IPS-20b (cell line): ENCODE measurements at regions not wholly inside any gene's neighbourhood (a gene's known extent, or its start where the extent isn't known, plus 50 kb on each side); places are given as distances from the start of the nearest gene placed in this dataset.

Experiments
- H3K27ac ChIP-seq: one replicate; pipeline ENCODE4 v1.5.1; 2013; ENCODE audit warnings: low read length
- H3K27me3 ChIP-seq: 2 replicates; pipeline ENCODE4 v1.6.1; 2013; ENCODE audit warnings: mild to moderate bottlenecking, low read length, inconsistent platforms; ENCODE audit not compliant: insufficient read depth
- H3K36me3 ChIP-seq: 2 replicates; pipeline ENCODE4 v1.6.1; 2013; ENCODE audit warnings: low read depth, mild to moderate bottlenecking, inconsistent platforms, low read length, moderate library complexity; ENCODE audit not compliant: insufficient read depth
- H3K4me1 ChIP-seq: 2 replicates; pipeline ENCODE4 v1.6.1; 2013; ENCODE audit warnings: mild to moderate bottlenecking, control low read depth, inconsistent platforms, low read length, moderate library complexity; ENCODE audit not compliant: insufficient read depth
- H3K4me3 ChIP-seq: 2 replicates; pipeline ENCODE4 v1.5.1; 2013; ENCODE audit warnings: mild to moderate bottlenecking, low read length, inconsistent platforms
- H3K9ac ChIP-seq: 2 replicates; pipeline ENCODE4 v1.6.1; 2013; ENCODE audit warnings: low read depth, mild to moderate bottlenecking, inconsistent platforms, low read length, moderate library complexity
- H3K9me3 ChIP-seq: 2 replicates; pipeline ENCODE4 v1.6.1; 2013; ENCODE audit warnings: mild to moderate bottlenecking, low read depth, low read length, inconsistent platforms; ENCODE audit not compliant: insufficient read depth

GRCh38 chr2:149724091-149724490, 136.5 kb upstream of the MMADHC start:
- Histone ChIP-seq H3K27me3 (no peaks in the 10 kb centered on the region), H3K36me3 (no peaks in the 10 kb centered on the region), H3K27ac (no peak overlapping the region), H3K4me1 (no peaks in the 10 kb centered on the region), H3K4me3 (no peak overlapping the region), H3K9ac (no peak overlapping the region), H3K9me3 (no peaks in the 10 kb centered on the region)

- Histone ChIP-seq H3K27me3 (no peaks in the 10 kb centered on the region), H3K4me3 (no peak overlapping the region), H3K9ac (no peak overlapping the region), H3K4me1 (peaks cover 11% of the 10 kb centered on the region), H3K9me3 (no peaks in the 10 kb centered on the region), H3K36me3 (no peaks in the 10 kb centered on the region), H3K27ac (no peak overlapping the region)
Observed at GRCh38 chr2:149720615-149721014, 133.0 kb upstream of the MMADHC start.

- no peak overlapping the region for H3K9ac ChIP-seq
- H3K36me3 ChIP-seq, result no peaks in the 10 kb centered on the region
- H3K4me3 ChIP-seq, result no peak overlapping the region
- H3K27ac ChIP-seq, result no peak overlapping the region
- no peaks in the 10 kb centered on the region for H3K27me3 ChIP-seq
- H3K9me3 ChIP-seq, result no peaks in the 10 kb centered on the region
- H3K4me1 ChIP-seq, result peaks cover 11% of the 10 kb centered on the region
Observed at GRCh38 chr2:149719695-149720094, 132.1 kb upstream of the MMADHC start.

GRCh38 chr2:149716687-149717086, 129.1 kb upstream of the MMADHC start:
- Histone ChIP-seq H3K4me1 (peaks cover 11% of the 10 kb centered on the region), H3K9me3 (no peaks in the 10 kb centered on the region), H3K27me3 (no peaks in the 10 kb centered on the region), H3K36me3 (no peaks in the 10 kb centered on the region), H3K9ac (no peak overlapping the region), H3K27ac (no peak overlapping the region), H3K4me3 (no peak overlapping the region)

- Histone ChIP-seq H3K4me1 (peaks cover 11% of the 10 kb centered on the region), H3K27ac (no peak overlapping the region), H3K4me3 (no peak overlapping the region), H3K9ac (no peak overlapping the region), H3K27me3 (no peaks in the 10 kb centered on the region), H3K9me3 (no peaks in the 10 kb centered on the region), H3K36me3 (no peaks in the 10 kb centered on the region)
Observed at GRCh38 chr2:149715894-149716293, 128.3 kb upstream of the MMADHC start.

- no peaks in the 10 kb centered on the region for H3K9me3 ChIP-seq
- no peaks in the 10 kb centered on the region for H3K27me3 ChIP-seq
- H3K4me1 ChIP-seq, result peaks cover 11% of the 10 kb centered on the region
- no peaks in the 10 kb centered on the region for H3K36me3 ChIP-seq
- no peak overlapping the region for H3K27ac ChIP-seq
- H3K9ac ChIP-seq, result no peak overlapping the region
- H3K4me3 ChIP-seq, result no peak overlapping the region
Observed at GRCh38 chr2:149715005-149715592, 127.5 kb upstream of the MMADHC start.

GRCh38 chr2:149709496-149710263, 122.1 kb upstream of the MMADHC start:
- no peaks in the 10 kb centered on the region for H3K9me3 ChIP-seq
- no peak overlapping the region for H3K4me3 ChIP-seq
- H3K27me3 ChIP-seq, result no peaks in the 10 kb centered on the region
- H3K9ac ChIP-seq, result no peak overlapping the region
- H3K36me3 ChIP-seq, result no peaks in the 10 kb centered on the region
- no peaks in the 10 kb centered on the region for H3K4me1 ChIP-seq
- H3K27ac ChIP-seq, result no peak overlapping the region

- Histone ChIP-seq H3K36me3 (no peaks in the 10 kb centered on the region), H3K4me3 (no peak overlapping the region), H3K27me3 (no peaks in the 10 kb centered on the region), H3K9ac (no peak overlapping the region), H3K4me1 (no peaks in the 10 kb centered on the region), H3K9me3 (no peaks in the 10 kb centered on the region), H3K27ac (no peak overlapping the region)
Observed at GRCh38 chr2:149703281-149703680, 115.7 kb upstream of the MMADHC start.

GRCh38 chr2:149702571-149702970, 115.0 kb upstream of the MMADHC start:
- Histone ChIP-seq H3K9ac (no peak overlapping the region), H3K27ac (no peak overlapping the region), H3K27me3 (no peaks in the 10 kb centered on the region), H3K4me3 (no peak overlapping the region), H3K9me3 (no peaks in the 10 kb centered on the region), H3K36me3 (no peaks in the 10 kb centered on the region), H3K4me1 (no peaks in the 10 kb centered on the region)

GRCh38 chr2:149701241-149701640, 113.7 kb upstream of the MMADHC start:
- H3K4me3 ChIP-seq, result no peak overlapping the region
- no peak overlapping the region for H3K9ac ChIP-seq

GRCh38 chr2:149692961-149693396, 105.4 kb upstream of the MMADHC start:
- Histone ChIP-seq H3K36me3 (no peaks in the 10 kb centered on the region), H3K9ac (no peak overlapping the region), H3K4me3 (no peak overlapping the region), H3K9me3 (no peaks in the 10 kb centered on the region), H3K4me1 (no peaks in the 10 kb centered on the region), H3K27ac (no peak overlapping the region), H3K27me3 (no peaks in the 10 kb centered on the region)

More at GRCh38 chr2:149701241-149701640, 113.7 kb upstream of the MMADHC start:
- Histone ChIP-seq H3K4me1 (no peaks in the 10 kb centered on the region), H3K36me3 (no peaks in the 10 kb centered on the region), H3K9me3 (no peaks in the 10 kb centered on the region), H3K27me3 (no peaks in the 10 kb centered on the region), H3K27ac (no peak overlapping the region)

- Histone ChIP-seq H3K27me3 (no peaks in the 10 kb centered on the region), H3K4me1 (no peaks in the 10 kb centered on the region)
Observed at GRCh38 chr2:149690825-149691224, 103.2 kb upstream of the MMADHC start.

More at GRCh38 chr2:149690825-149691224, 103.2 kb upstream of the MMADHC start:
- H3K9ac ChIP-seq, result no peak overlapping the region
- no peaks in the 10 kb centered on the region for H3K36me3 ChIP-seq
- H3K27ac ChIP-seq, result no peak overlapping the region
- no peaks in the 10 kb centered on the region for H3K9me3 ChIP-seq
- no peak overlapping the region for H3K4me3 ChIP-seq
